Testis (tissue), 2 donors: ENCODE measurements at regions not wholly inside any gene's neighbourhood (a gene's known extent, or its start where the extent isn't known, plus 50 kb on each side); places are given as distances from the start of the nearest gene placed in this dataset.

Source experiments
- DNase-seq: peaks from one replicate; pipeline ENCODE4 v3.0.0-alpha.2; 2019
- H3K27ac ChIP-seq, 2 donors: fragments of 200-600 bp; sonication (generic); one replicate each; pipeline ENCODE4 v1.5.1; 2019
- H3K27me3 ChIP-seq: fragments of 200-600 bp; sonication (generic); one replicate; pipeline ENCODE4 v1.5.1; 2019
- H3K36me3 ChIP-seq: fragments of 200-600 bp; sonication (generic); one replicate; pipeline ENCODE4 v1.5.1; 2017; ENCODE audit warnings: low read depth; ENCODE audit errors: missing control alignments
- H3K4me1 ChIP-seq: fragments of 200-600 bp; sonication (generic); one replicate; pipeline ENCODE4 v1.5.1; 2019
- H3K4me3 ChIP-seq, 2 donors: fragments of 200-600 bp; sonication (generic); one replicate each; pipeline ENCODE4 v1.5.1; 2017 to 2019
- H3K9me3 ChIP-seq: fragments of 200-600 bp; sonication (generic); one replicate; pipeline ENCODE4 v1.5.1; 2017
- POLR2A ChIP-seq: fragments of 450-650 bp; IDR thresholded peaks from one replicate; pipeline ENCODE4 v1.6.1; 2017; ENCODE audit warnings: antibody characterized with exemption, mild to moderate bottlenecking, moderate library complexity
- WGBS, 2 donors: methylation state at CpG; one replicate each; pipeline ENCODE4 v1.1.5; 2018; 5-methylcytosine and 5-hydroxymethylcytosine counted together
- intact Hi-C: fragments of 100-400 bp; cut with DNase I; formaldehyde crosslinking; loops from one replicate; pipeline ENCODE4 v1.15.1; 2023; ENCODE audit warnings: low total_unique reads
- TF ChIP-seq, protein P1 (sequence below), 3 experiments: fragments of 450-650 bp in 2 of 3; fragments of 200-600 bp in 1 of 3; sonication (generic) in 1 of 3; IDR thresholded peaks; one replicate each; pipeline ENCODE4 v1.5.1; 2016 to 2019; ENCODE audit warnings: antibody characterized with exemption in 3 of 3, mild to moderate bottlenecking in 2 of 3, moderate library complexity in 1 of 3

DNA sequence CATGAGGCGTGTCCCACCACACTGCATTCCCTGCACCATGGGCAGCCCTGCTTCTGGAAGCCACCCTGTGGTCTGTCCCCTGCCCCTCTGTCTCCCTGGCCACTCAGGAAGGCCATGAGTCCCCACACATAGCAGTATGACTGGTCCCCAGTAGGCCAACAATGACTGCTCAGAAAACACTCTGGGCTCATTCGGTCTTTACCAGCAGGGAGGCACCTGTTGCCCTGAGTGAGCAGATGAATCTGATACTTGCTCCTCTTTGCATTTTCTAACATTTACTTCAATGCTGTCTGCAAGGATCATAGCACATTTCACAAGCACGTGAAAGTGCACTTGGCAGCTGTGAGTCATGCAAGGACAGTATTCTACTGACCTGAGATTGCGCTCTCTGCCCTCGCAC, 365.4 kb upstream of the IRX1 start:
- Histone ChIP-seq H3K36me3 (no peaks in the 10 kb centered on the region), H3K27me3 (no peaks in the 10 kb centered on the region), H3K4me1 (no peaks in the 10 kb centered on the region), H3K9me3 (no peaks in the 10 kb centered on the region), H3K4me3 (no peak overlapping the region), H3K27ac (no peak overlapping the region)
- WGBS, 2 donors = 80 to 84% methylated on average over 5 of the region's 5 CpGs
- no peak for DNase-seq
- TF ChIP-seq, protein P1, sequence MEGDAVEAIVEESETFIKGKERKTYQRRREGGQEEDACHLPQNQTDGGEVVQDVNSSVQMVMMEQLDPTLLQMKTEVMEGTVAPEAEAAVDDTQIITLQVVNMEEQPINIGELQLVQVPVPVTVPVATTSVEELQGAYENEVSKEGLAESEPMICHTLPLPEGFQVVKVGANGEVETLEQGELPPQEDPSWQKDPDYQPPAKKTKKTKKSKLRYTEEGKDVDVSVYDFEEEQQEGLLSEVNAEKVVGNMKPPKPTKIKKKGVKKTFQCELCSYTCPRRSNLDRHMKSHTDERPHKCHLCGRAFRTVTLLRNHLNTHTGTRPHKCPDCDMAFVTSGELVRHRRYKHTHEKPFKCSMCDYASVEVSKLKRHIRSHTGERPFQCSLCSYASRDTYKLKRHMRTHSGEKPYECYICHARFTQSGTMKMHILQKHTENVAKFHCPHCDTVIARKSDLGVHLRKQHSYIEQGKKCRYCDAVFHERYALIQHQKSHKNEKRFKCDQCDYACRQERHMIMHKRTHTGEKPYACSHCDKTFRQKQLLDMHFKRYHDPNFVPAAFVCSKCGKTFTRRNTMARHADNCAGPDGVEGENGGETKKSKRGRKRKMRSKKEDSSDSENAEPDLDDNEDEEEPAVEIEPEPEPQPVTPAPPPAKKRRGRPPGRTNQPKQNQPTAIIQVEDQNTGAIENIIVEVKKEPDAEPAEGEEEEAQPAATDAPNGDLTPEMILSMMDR (IDR thresholded peaks at IDR 0.05) = no peak
- TF ChIP-seq POLR2A = no peak
- intact Hi-C loops = no loop called here

GRCh38 chr5:3226196-3226920, 369.3 kb upstream of the IRX1 start:
- Histone ChIP-seq H3K4me3 (no peak overlapping the region), H3K4me1 (no peaks in the 10 kb centered on the region), H3K9me3 (no peaks in the 10 kb centered on the region), H3K27ac (no peak overlapping the region), H3K36me3 (no peaks in the 10 kb centered on the region), H3K27me3 (no peaks in the 10 kb centered on the region)
- no peak for TF ChIP-seq POLR2A
- TF ChIP-seq, protein P1 (IDR thresholded peaks at IDR 0.05) = no peak
- intact Hi-C loops = no loop called here
- DNase-seq = no peak
- 66 to 71% methylated on average over 12 of the region's 12 CpGs for WGBS, 2 donors

DNA sequence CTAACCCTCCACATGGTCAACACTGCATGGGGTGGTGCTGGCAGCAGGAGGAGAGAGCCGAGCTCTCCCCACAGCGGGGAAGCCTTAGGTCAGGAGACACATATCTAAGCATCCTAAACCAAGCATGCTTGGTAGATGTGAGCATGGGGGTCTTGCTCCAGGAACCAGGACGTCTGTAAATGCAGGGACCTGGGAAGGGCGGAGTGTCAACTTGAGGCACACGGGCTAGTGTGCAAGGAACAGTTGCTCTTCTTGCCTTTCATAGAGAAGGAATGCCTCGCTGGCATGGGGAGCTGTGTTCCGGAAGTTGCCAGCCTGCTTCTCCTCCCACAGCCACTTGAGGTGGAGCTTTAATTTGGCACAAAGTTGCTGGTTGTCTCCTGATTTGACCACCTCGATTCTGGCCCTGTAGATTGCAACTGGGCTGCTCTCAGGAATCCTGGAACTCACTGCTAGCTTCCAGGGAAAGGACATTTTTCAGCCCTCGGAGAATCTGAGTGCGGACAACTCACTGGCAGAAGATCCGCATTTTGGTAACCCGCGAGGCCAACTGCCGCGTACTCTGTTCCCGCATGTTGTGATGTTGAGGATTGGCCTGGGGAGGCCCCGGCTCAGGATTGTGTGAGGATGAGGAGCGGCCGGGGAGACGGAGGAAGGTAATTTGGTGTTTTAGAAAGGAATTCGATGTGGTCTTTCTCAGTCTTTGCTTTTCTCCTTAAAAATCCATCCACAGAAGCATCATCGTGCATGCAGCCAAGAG, 370.3 kb upstream of the IRX1 start:
- intact Hi-C loops = no loop called here
- no peak overlapping the region for H3K4me3 ChIP-seq
- WGBS, 2 donors = 68 to 77% methylated on average over 20 to 22 of the region's 22 CpGs
- no peaks in the 10 kb centered on the region for H3K4me1 ChIP-seq
- TF ChIP-seq, protein P1 (IDR thresholded peaks at IDR 0.05) = no peak
- no peak for TF ChIP-seq POLR2A
- H3K27ac ChIP-seq = no peak overlapping the region
- no peaks in the 10 kb centered on the region for H3K27me3 ChIP-seq
- H3K9me3 ChIP-seq = no peaks in the 10 kb centered on the region
- no peaks in the 10 kb centered on the region for H3K36me3 ChIP-seq
- no peak for DNase-seq

DNA sequence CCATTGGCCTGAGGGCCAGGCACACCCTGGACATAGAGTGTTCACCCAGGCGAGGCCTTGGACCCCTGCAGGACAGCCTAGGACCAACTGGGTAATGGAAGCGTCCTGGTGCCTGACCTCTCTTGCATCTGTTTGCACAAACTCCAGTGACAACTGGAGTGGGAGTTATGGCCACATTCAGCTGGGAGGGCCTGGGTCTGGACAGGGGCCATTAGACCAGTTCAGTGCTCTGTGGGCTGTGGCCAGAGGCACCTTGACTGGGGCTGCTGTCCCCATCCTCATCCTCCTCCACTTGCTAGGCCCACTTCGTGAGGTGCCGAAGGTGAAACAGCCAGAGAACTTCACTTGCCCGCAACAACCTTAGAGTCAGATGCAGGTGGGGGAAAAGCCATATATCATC, 372.7 kb upstream of the IRX1 start:
- H3K9me3 ChIP-seq = no peaks in the 10 kb centered on the region
- no peak overlapping the region for H3K27ac ChIP-seq
- TF ChIP-seq, protein P1 (IDR thresholded peaks at IDR 0.05) = no peak
- no peak for TF ChIP-seq POLR2A
- no peak overlapping the region for H3K4me3 ChIP-seq
- WGBS, 2 donors = 93 to 95% methylated on average over 3 to 5 of the region's 5 CpGs
- H3K4me1 ChIP-seq = no peaks in the 10 kb centered on the region
- H3K27me3 ChIP-seq = no peaks in the 10 kb centered on the region
- DNase-seq = no peak
- no peaks in the 10 kb centered on the region for H3K36me3 ChIP-seq
- intact Hi-C loops = no loop called here
